Gastroesophageal sphincter (tissue), 3 donors: ENCODE measurements at regions not wholly inside any gene's neighbourhood (a gene's known extent, or its start where the extent isn't known, plus 50 kb on each side); places are given as distances from the start of the nearest gene placed in this dataset.

Source experiments
- POLR2A ChIP-seq, 2 donors: fragments of 450-650 bp; IDR thresholded peaks; one replicate each; pipeline ENCODE4 v1.6.1; 2017; ENCODE audit warnings: antibody characterized with exemption in 2 of 2, mild to moderate bottlenecking in 2 of 2, moderate library complexity in 1 of 2
- POLR2AphosphoS5 ChIP-seq: sonication (generic); formaldehyde crosslinking; IDR thresholded peaks from one replicate; pipeline ENCODE4 v1.6.1; 2017; ENCODE audit warnings: antibody characterized with exemption
- TF ChIP-seq, protein P1 (sequence below), 4 experiments: fragments of 200-600 bp in 2 of 4; fragments of 450-650 bp in 2 of 4; sonication (generic) in 1 of 4; IDR thresholded peaks; one replicate each; pipeline ENCODE4 v1.5.1; 2017 to 2019; ENCODE audit warnings: antibody characterized with exemption in 4 of 4, mild to moderate bottlenecking in 2 of 4, moderate library complexity in 2 of 4

DNA sequence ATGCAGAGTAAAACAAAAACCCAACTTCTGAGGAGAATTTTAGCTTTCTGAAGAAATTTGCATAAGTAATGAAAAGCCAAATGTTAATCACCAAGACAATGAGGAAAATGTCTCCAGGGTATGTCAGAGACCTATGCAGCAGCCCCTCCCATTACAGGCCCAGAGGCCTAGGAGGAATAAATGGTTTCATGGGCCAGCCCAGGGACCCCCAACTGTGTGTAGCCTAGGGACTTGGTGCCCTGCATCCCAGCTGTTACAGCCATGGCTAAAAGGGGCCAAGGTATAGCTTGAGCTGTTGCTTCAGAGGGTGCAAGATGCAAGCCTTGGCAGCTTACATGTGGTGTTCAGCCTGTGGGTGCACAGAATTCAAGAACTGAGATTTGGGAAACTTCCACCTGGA lies 1256.9 kb upstream of the PIK3C3 start:
- TF ChIP-seq, protein P1, sequence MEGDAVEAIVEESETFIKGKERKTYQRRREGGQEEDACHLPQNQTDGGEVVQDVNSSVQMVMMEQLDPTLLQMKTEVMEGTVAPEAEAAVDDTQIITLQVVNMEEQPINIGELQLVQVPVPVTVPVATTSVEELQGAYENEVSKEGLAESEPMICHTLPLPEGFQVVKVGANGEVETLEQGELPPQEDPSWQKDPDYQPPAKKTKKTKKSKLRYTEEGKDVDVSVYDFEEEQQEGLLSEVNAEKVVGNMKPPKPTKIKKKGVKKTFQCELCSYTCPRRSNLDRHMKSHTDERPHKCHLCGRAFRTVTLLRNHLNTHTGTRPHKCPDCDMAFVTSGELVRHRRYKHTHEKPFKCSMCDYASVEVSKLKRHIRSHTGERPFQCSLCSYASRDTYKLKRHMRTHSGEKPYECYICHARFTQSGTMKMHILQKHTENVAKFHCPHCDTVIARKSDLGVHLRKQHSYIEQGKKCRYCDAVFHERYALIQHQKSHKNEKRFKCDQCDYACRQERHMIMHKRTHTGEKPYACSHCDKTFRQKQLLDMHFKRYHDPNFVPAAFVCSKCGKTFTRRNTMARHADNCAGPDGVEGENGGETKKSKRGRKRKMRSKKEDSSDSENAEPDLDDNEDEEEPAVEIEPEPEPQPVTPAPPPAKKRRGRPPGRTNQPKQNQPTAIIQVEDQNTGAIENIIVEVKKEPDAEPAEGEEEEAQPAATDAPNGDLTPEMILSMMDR (IDR thresholded peaks at IDR 0.05) = no peak
- TF ChIP-seq POLR2A (IDR thresholded peaks at IDR 0.05) = no peak
- TF ChIP-seq POLR2AphosphoS5 = no peak
